ENCODE measurements at regions not wholly inside any gene's neighbourhood (a gene's known extent, or its start where the extent isn't known, plus 50 kb on each side); places are given as distances from the start of the nearest gene placed in this dataset.
"Not testable (repeated sequence)": the region's sequence is repeated elsewhere in the genome, so short reads cannot be mapped to it uniquely, and the experiment has no call there.

GRCh38 chr16:33712308-33712707 is 252.9 kb downstream of the TP53TG3F start:
- DNase-seq = not testable (repeated sequence)

GRCh38 chr16:33712851-33713709 is 253.7 kb downstream of the TP53TG3F start:
- not testable (repeated sequence) for DNase-seq

GRCh38 chr16:33713710-33714538 is 254.5 kb downstream of the TP53TG3F start:
- not testable (repeated sequence) for DNase-seq

GRCh38 chr16:33731167-33731566 is 271.8 kb downstream of the TP53TG3F start:
- DNase-seq = not testable (repeated sequence)

GRCh38 chr16:33734650-33735049 is 275.2 kb downstream of the TP53TG3F start:
- DNase-seq = not testable (repeated sequence)

GRCh38 chr16:33766869-33767765 is 307.7 kb downstream of the TP53TG3F start:
- not testable (repeated sequence) for DNase-seq

- DNase-seq = not testable (repeated sequence)
These were observed 309.3 kb downstream of the TP53TG3F start for GRCh38 chr16:33768710-33769109.

GRCh38 chr16:33769180-33769846 is 309.9 kb downstream of the TP53TG3F start:
- DNase-seq = not testable (repeated sequence)

GRCh38 chr16:33770478-33770877 is 311.1 kb downstream of the TP53TG3F start:
- DNase-seq = not testable (repeated sequence)

- DNase-seq = not testable (repeated sequence)
These were observed 311.8 kb downstream of the TP53TG3F start for GRCh38 chr16:33771211-33771610.

- not testable (repeated sequence) for DNase-seq
These were observed 314.6 kb downstream of the TP53TG3F start for GRCh38 chr16:33773966-33774365.

- DNase-seq = not testable (repeated sequence)
These were observed 315.3 kb downstream of the TP53TG3F start for GRCh38 chr16:33774724-33775123.

- not testable (repeated sequence) for DNase-seq
These were observed 357.0 kb downstream of the TP53TG3F start for GRCh38 chr16:33816328-33816944.

GRCh38 chr16:33824736-33825135 is 365.3 kb downstream of the TP53TG3F start:
- not testable (repeated sequence) for DNase-seq

- not testable (repeated sequence) for DNase-seq
These were observed 368.1 kb downstream of the TP53TG3F start for GRCh38 chr16:33827522-33827921.

- not testable (repeated sequence) for DNase-seq
These were observed 379.7 kb downstream of the TP53TG3F start for GRCh38 chr16:33839157-33839556.

- DNase-seq = peak; percentile 51
These were observed 385.1 kb downstream of the TP53TG3F start for GRCh38 chr16:33844533-33844932.
